ENCODE measurements at regions not wholly inside any gene's neighbourhood (a gene's known extent, or its start where the extent isn't known, plus 50 kb on each side); places are given as distances from the start of the nearest gene placed in this dataset.
"Not testable (repeated sequence)": the region's sequence is repeated elsewhere in the genome, so short reads cannot be mapped to it uniquely, and the experiment has no call there.

GRCh38 chr2:84224121-84224520, 235.0 kb downstream of the SUCLG1 start (continued):
- TF ChIP-seq SRF (IDR thresholded peaks at IDR 0.05; ENCODE audit: low read depth in 2 of 2, low read length in 2 of 2) (no peak), RBBP5 (conservative IDR thresholded peaks at IDR 0.05) (no peak), POLR2A (IDR thresholded peaks at IDR 0.05; ENCODE audit: low read depth, low read length) (no peak), ZBED1 (IDR thresholded peaks at IDR 0.05; ENCODE audit: borderline replicate concordance) (no peak)

- ATAC-seq (no peak), FAIRE-seq (no peak), DNase-seq (ENCODE audit: low read depth, low spot score) (no peak)
- BruUV-seq (replicated peaks): no TSS peak
- ChIA-PET CTCF (interaction anchor here (0.7 to 1.9 kb wide), 2 partner anchors 9 to 10 kb away, joined by 3 to 5 read pairs; no protein-coding TSS in a partner anchor), POLR2A (no interaction called here), SMC1A (ENCODE audit: uncharacterized antibody, unreplicated experiment) (interaction anchor here (1.0 to 1.5 kb wide), 3 partner anchors 10 to 138 kb away, joined by 3 to 5 read pairs (median 3); no protein-coding TSS in a partner anchor), RAD21 (ENCODE audit: unreplicated experiment) (no interaction called here)
- Histone ChIP-seq H3K9ac (ENCODE audit: control insufficient read depth, insufficient read depth, low read length) (no peak overlapping the region), H3K27me3 (replicated peaks in 1 of 2; ENCODE audit: control insufficient read depth in 2 of 2, insufficient read depth in 2 of 2, low read length in 1 of 2) (no peaks in the 10 kb centered on the region), H4K20me1 (ENCODE audit: control insufficient read depth, insufficient read depth) (no peaks in the 10 kb centered on the region), H3K27ac (ENCODE audit: control insufficient read depth, insufficient read depth) (no peak overlapping the region), H3K36me3 (ENCODE audit: control insufficient read depth in 2 of 2, insufficient read depth in 2 of 2, low read length in 1 of 2) (no peaks in the 10 kb centered on the region), H3K79me2 (ENCODE audit: control insufficient read depth, insufficient read depth, low read length) (no peaks in the 10 kb centered on the region), H3K9me3 (replicated peaks; ENCODE audit: control insufficient read depth, insufficient read depth, low read length) (no peaks in the 10 kb centered on the region), H3K4me3 (no peak overlapping the region), H3K4me1 (ENCODE audit: control insufficient read depth, insufficient read depth, low read length) (no peaks in the 10 kb centered on the region), H2AFZ (ENCODE audit: control insufficient read depth, low read depth, low read length) (no peak overlapping the region), H3K4me2 (ENCODE audit: control insufficient read depth, insufficient read depth) (no peak overlapping the region)
- intact Hi-C loops (cut with micrococcal nuclease; ENCODE audit: unreplicated experiment) (no loop called here), in situ Hi-C loops (cut with MboI) (no loop called here)
- WGBS (ENCODE audit: insufficient coverage, insufficient replicate concordance, low lambda C conversion rate, missing lambda C conversion rate): 49% methylated on average over 2 of the region's 2 CpGs
- TF ChIP-seq TCF3 (IDR thresholded peaks at IDR 0.05; ENCODE audit: borderline replicate concordance, insufficient read depth, low read depth, low read length) (no peak), ETV6 (conservative IDR thresholded peaks at IDR 0.05 in 1 of 2, IDR thresholded peaks at IDR 0.05 in 1 of 2; ENCODE audit: borderline replicate concordance in 1 of 2, low read depth in 1 of 2) (no peak), BMI1 (IDR thresholded peaks at IDR 0.05; ENCODE audit: borderline replicate concordance) (no peak), CHD2 (IDR thresholded peaks at IDR 0.05; ENCODE audit: borderline replicate concordance, low read depth, low read length) (no peak), BRCA1 (IDR thresholded peaks at IDR 0.05; ENCODE audit: low read depth, low read length) (no peak), SUPT20H (IDR thresholded peaks at IDR 0.05; ENCODE audit: borderline replicate concordance, control insufficient read depth, low read depth, low read length) (no peak), USF1 (IDR thresholded peaks at IDR 0.05; ENCODE audit: borderline replicate concordance, extremely low read length, insufficient read depth, low read depth, low read length) (no peak), MYC (IDR thresholded peaks at IDR 0.05; ENCODE audit: insufficient read depth, insufficient read length, insufficient replicate concordance, low read length, severe bottlenecking) (no peak)
Measured at GRCh38 chr2:84223191-84223590, 235.9 kb downstream of the SUCLG1 start.

GRCh38 chr2:84221102-84221501, 238.0 kb downstream of the SUCLG1 start:
- DNase-seq (ENCODE audit: low read depth, low spot score); H3K4me3 ChIP-seq; H3K4me2 ChIP-seq (ENCODE audit: control insufficient read depth, insufficient read depth); intact Hi-C loops (cut with micrococcal nuclease; ENCODE audit: unreplicated experiment); H3K36me3 ChIP-seq (ENCODE audit: control insufficient read depth in 2 of 2, insufficient read depth in 2 of 2, low read length in 1 of 2); BruUV-seq (replicated peaks); H3K9me3 ChIP-seq (replicated peaks; ENCODE audit: control insufficient read depth, insufficient read depth, low read length); SMC1A ChIA-PET (ENCODE audit: uncharacterized antibody, unreplicated experiment); H3K27ac ChIP-seq (ENCODE audit: control insufficient read depth, insufficient read depth); ATAC-seq; in situ Hi-C loops (cut with MboI); FAIRE-seq; H3K79me2 ChIP-seq (ENCODE audit: control insufficient read depth, insufficient read depth, low read length); CTCF ChIA-PET; H3K9ac ChIP-seq (ENCODE audit: control insufficient read depth, insufficient read depth, low read length); RAD21 ChIA-PET (ENCODE audit: unreplicated experiment); H2AFZ ChIP-seq (ENCODE audit: control insufficient read depth, low read depth, low read length); POLR2A ChIA-PET; H3K27me3 ChIP-seq (replicated peaks in 1 of 2; ENCODE audit: control insufficient read depth in 2 of 2, insufficient read depth in 2 of 2, low read length in 1 of 2); H4K20me1 ChIP-seq (ENCODE audit: control insufficient read depth, insufficient read depth); H3K4me1 ChIP-seq (ENCODE audit: control insufficient read depth, insufficient read depth, low read length): not testable (repeated sequence)
- WGBS (ENCODE audit: insufficient coverage, insufficient replicate concordance, low lambda C conversion rate, missing lambda C conversion rate): 35% methylated on average over 2 of the region's 2 CpGs
